ENCODE measurements at regions not wholly inside any gene's neighbourhood (a gene's known extent, or its start where the extent isn't known, plus 50 kb on each side); places are given as distances from the start of the nearest gene placed in this dataset.

GRCh38 chr1:103467100-103467499 lies 58.4 kb upstream of the RNPC3 start:
- TF ChIP-seq CTCF (IDR thresholded peaks at IDR 0.05) (no peak), EZH2 (IDR thresholded peaks at IDR 0.05; ENCODE audit: borderline replicate concordance, insufficient read depth, low read depth, low read length, poor library complexity, severe bottlenecking) (no peak)

All from B cell (primary cell).